ENCODE measurements at regions not wholly inside any gene's neighbourhood (a gene's known extent, or its start where the extent isn't known, plus 50 kb on each side); places are given as distances from the start of the nearest gene placed in this dataset.

DNA sequence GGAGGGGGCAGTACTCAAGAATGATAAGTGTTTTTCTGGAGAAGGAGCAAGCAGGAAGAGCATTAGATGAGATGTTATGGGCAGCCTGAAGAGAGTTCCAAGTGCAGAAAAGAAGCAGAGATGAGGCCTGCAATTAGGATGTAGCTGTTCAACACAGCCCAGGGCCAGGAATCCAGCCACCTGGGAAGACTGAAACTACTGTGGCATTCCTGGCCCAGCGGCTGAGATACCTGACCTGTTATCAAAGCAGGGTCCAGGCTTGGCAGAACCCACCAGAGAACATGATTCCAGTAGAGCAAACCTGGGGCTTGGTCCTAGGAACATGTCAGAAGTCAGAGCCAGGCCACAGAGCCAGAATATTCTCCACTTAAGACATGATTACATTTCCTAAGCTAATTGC lies 73.3 kb upstream of the LRCH1 start:
- Histone ChIP-seq H3K9me3 (ENCODE audit: low read length) (peaks cover 12% of the 10 kb centered on the region), H3K27ac (ENCODE audit: extremely low read length, insufficient read depth, low read length) (no peak overlapping the region), H4K20me1 (ENCODE audit: insufficient read depth, low read length) (no peaks in the 10 kb centered on the region), H2AFZ (ENCODE audit: low read length) (no peak overlapping the region), H3K4me1 (ENCODE audit: insufficient read depth, low read length) (no peaks in the 10 kb centered on the region), H3K4me2 (ENCODE audit: low read depth, low read length) (no peak overlapping the region), H3K79me2 (ENCODE audit: insufficient read depth, low read length) (no peaks in the 10 kb centered on the region), H3K4me3 (replicated peaks in 1 of 3; ENCODE audit: insufficient read depth in 1 of 3, low read depth in 2 of 3, low read length in 3 of 3) (no peak overlapping the region), H3K36me3 (replicated peaks in 1 of 2; ENCODE audit: control insufficient read depth in 1 of 2, insufficient read depth in 2 of 2, low read length in 2 of 2) (no peaks in the 10 kb centered on the region), H3K9ac (ENCODE audit: insufficient read depth, low read depth, low read length) (no peak overlapping the region), H3K27me3 (ENCODE audit: control insufficient read depth in 1 of 2, insufficient read depth in 2 of 2, low read length in 2 of 2) (no peaks in the 10 kb centered on the region; a peak in 2 of 5 replicates)
- WGBS (ENCODE audit: low lambda C conversion rate) = no CpG with 5 or more reads among the region's 1 CpG
- ATAC-seq (no peak), FAIRE-seq (no peak), DNase-seq (ENCODE audit: low spot score) (no peak)
- CTCF ChIA-PET (ENCODE audit: low intra/inter-chr PET ratio, low total read pairs) = no interaction called here
- no peak for TF ChIP-seq EEA1 (CRISPR knock-in tag; IDR thresholded peaks at IDR 0.05; ENCODE audit: borderline replicate concordance)
- POLR2A ChIA-PET = no interaction called here
- BruUV-seq (replicated peaks) = no TSS peak
- in situ Hi-C loops (cut with HindIII; ENCODE audit: extremely low pct_ligation_motif_present, low pct_unique_long_range_greater_than_20kb) (no loop called here), intact Hi-C loops (cut with micrococcal nuclease; ENCODE audit: unreplicated experiment) (no loop called here)

DNA sequence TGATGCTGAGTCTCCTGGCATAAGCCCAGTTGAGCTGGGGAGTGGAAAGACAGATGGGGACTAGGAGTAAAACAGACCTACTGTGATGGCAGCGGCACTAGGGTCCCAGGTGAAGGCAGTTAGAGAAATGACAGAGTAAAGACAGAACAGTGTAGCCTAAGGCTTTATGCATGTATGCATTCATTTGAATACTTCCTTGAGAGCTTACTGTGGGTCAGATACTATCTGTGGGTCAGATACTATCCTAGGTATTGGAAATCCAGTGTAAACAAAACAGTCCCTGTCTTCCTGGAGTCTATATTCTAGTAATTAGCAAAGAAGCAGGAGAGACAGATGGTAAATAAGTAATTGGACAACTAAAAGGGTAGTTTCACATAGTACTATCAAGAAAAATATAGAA lies 73.7 kb upstream of the LRCH1 start:
- in situ Hi-C loops (cut with HindIII; ENCODE audit: extremely low pct_ligation_motif_present, low pct_unique_long_range_greater_than_20kb) = no loop called here

More for the DNA sequence above, 73.7 kb upstream of the LRCH1 start:
- no peaks in the 10 kb centered on the region for H4K20me1 ChIP-seq (ENCODE audit: insufficient read depth, low read length)
- no peaks in the 10 kb centered on the region for H3K79me2 ChIP-seq (ENCODE audit: insufficient read depth, low read length)
- no peak overlapping the region for H3K4me3 ChIP-seq (replicated peaks in 1 of 3; ENCODE audit: insufficient read depth in 1 of 3, low read depth in 2 of 3, low read length in 3 of 3)
- intact Hi-C loops (cut with micrococcal nuclease; ENCODE audit: unreplicated experiment) = no loop called here
- H3K27ac ChIP-seq (ENCODE audit: extremely low read length, insufficient read depth, low read length) = no peak overlapping the region
- ChIA-PET CTCF (ENCODE audit: low intra/inter-chr PET ratio, low total read pairs) (no interaction called here), POLR2A (no interaction called here)
- TF ChIP-seq, protein P1, sequence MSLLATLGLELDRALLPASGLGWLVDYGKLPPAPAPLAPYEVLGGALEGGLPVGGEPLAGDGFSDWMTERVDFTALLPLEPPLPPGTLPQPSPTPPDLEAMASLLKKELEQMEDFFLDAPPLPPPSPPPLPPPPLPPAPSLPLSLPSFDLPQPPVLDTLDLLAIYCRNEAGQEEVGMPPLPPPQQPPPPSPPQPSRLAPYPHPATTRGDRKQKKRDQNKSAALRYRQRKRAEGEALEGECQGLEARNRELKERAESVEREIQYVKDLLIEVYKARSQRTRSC (CRISPR knock-in tag; IDR thresholded peaks at IDR 0.05; ENCODE audit: low read depth) = no peak
- TF ChIP-seq, protein P2, sequence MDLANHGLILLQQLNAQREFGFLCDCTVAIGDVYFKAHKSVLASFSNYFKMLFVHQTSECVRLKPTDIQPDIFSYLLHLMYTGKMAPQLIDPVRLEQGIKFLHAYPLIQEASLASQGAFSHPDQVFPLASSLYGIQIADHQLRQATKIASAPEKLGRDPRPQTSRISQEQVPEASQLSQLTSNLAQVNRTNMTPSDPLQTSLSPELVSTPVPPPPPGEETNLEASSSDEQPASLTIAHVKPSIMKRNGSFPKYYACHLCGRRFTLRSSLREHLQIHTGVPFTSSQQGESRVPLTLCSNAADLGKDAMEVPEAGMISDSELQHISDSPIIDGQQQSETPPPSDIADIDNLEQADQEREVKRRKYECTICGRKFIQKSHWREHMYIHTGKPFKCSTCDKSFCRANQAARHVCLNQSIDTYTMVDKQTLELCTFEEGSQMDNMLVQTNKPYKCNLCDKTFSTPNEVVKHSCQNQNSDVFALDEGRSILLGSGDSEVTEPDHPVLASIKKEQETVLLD (CRISPR knock-in tag; IDR thresholded peaks at IDR 0.05; ENCODE audit: low read depth) = no peak
- TF ChIP-seq, protein P3, sequence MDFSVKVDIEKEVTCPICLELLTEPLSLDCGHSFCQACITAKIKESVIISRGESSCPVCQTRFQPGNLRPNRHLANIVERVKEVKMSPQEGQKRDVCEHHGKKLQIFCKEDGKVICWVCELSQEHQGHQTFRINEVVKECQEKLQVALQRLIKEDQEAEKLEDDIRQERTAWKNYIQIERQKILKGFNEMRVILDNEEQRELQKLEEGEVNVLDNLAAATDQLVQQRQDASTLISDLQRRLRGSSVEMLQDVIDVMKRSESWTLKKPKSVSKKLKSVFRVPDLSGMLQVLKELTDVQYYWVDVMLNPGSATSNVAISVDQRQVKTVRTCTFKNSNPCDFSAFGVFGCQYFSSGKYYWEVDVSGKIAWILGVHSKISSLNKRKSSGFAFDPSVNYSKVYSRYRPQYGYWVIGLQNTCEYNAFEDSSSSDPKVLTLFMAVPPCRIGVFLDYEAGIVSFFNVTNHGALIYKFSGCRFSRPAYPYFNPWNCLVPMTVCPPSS (IDR thresholded peaks at IDR 0.05) = no peak
- TF ChIP-seq MAZ (IDR thresholded peaks at IDR 0.05; ENCODE audit: borderline replicate concordance, low read depth, low read length) (no peak), MAZ (CRISPR knock-in tag; IDR thresholded peaks at IDR 0.05; ENCODE audit: low read depth) (no peak), NFATC3 (CRISPR knock-in tag; IDR thresholded peaks at IDR 0.05) (no peak), ZMYM4 (CRISPR knock-in tag; IDR thresholded peaks at IDR 0.05) (no peak), MIXL1 (CRISPR knock-in tag; IDR thresholded peaks at IDR 0.05) (no peak)
- no peak overlapping the region for H3K9ac ChIP-seq (ENCODE audit: insufficient read depth, low read depth, low read length)
- ATAC-seq = no peak
- FAIRE-seq = no peak
- H3K27me3 ChIP-seq (ENCODE audit: control insufficient read depth in 1 of 2, insufficient read depth in 2 of 2, low read length in 2 of 2) = no peaks in the 10 kb centered on the region; a peak in 2 of 5 replicates
- no peaks in the 10 kb centered on the region for H3K36me3 ChIP-seq (replicated peaks in 1 of 2; ENCODE audit: control insufficient read depth in 1 of 2, insufficient read depth in 2 of 2, low read length in 2 of 2)
- peaks cover 8% of the 10 kb centered on the region for H3K9me3 ChIP-seq (ENCODE audit: low read length)
- WGBS (ENCODE audit: low lambda C conversion rate) = 50% methylated on average over 1 of the region's 1 CpG
- H2AFZ ChIP-seq (ENCODE audit: low read length) = no peak overlapping the region
- BruUV-seq (replicated peaks) = no TSS peak
- H3K4me2 ChIP-seq (ENCODE audit: low read depth, low read length) = no peak overlapping the region
- DNase-seq (ENCODE audit: low spot score) = no peak
- no peaks in the 10 kb centered on the region for H3K4me1 ChIP-seq (ENCODE audit: insufficient read depth, low read length)

Data from HepG2 (cell line).